HL-60 (cell line): ENCODE measurements at regions not wholly inside any gene's neighbourhood (a gene's known extent, or its start where the extent isn't known, plus 50 kb on each side); places are given as distances from the start of the nearest gene placed in this dataset.
A peak's percentile ranks its signal among the peaks of the same experiment; 100 is the strongest.

Experiments
- CTCF ChIP-seq: IDR thresholded peaks from one replicate; pipeline ENCODE4 v1.5.1; 2011; ENCODE audit warnings: low read length, control low read depth, inconsistent platforms; ENCODE audit not compliant: insufficient read depth
- GABPA ChIP-seq: IDR thresholded peaks from 2 replicates; pipeline ENCODE4 v1.6.1; 2012; ENCODE audit warnings: low read depth
- POLR2AphosphoS5 ChIP-seq: IDR thresholded peaks from 2 replicates; pipeline ENCODE4 v1.6.1; 2012; ENCODE audit warnings: low read depth
- REST ChIP-seq: IDR thresholded peaks from 2 replicates; pipeline ENCODE4 v1.6.1; 2012; ENCODE audit warnings: low read depth; ENCODE audit not compliant: insufficient replicate concordance
- SPI1 ChIP-seq: IDR thresholded peaks from 2 replicates; pipeline ENCODE4 v1.6.1; 2012; ENCODE audit warnings: low read depth, mild to moderate bottlenecking, borderline replicate concordance

GRCh38 chr10:79007421-79008319 lies 61.1 kb upstream of the ZMIZ1 start:
- TF ChIP-seq CTCF (no peak), REST (no peak), POLR2AphosphoS5 (no peak), GABPA (no peak), SPI1 (peak; percentile 51; the same call in 1 of the 2 replicates)
